BLaER1 (cell line): ENCODE measurements at regions not wholly inside any gene's neighbourhood (a gene's known extent, or its start where the extent isn't known, plus 50 kb on each side); places are given as distances from the start of the nearest gene placed in this dataset.

Experiments used
- H3K27ac ChIP-seq: shearing (Covaris generic); formaldehyde crosslinking; 2 replicates; pipeline ENCODE4 v1.8.1; 2022
- H3K27me3 ChIP-seq: shearing (Covaris generic); formaldehyde crosslinking; 2 replicates; pipeline ENCODE4 v1.8.1; 2022
- H3K36me3 ChIP-seq: shearing (Covaris generic); formaldehyde crosslinking; 2 replicates; pipeline ENCODE4 v1.8.1; 2022
- H3K4me1 ChIP-seq: shearing (Covaris generic); formaldehyde crosslinking; 2 replicates; pipeline ENCODE4 v1.8.1; 2022
- H3K4me2 ChIP-seq: shearing (Covaris generic); formaldehyde crosslinking; 2 replicates; pipeline ENCODE4 v1.8.1; 2022
- H3K4me3 ChIP-seq: shearing (Covaris generic); formaldehyde crosslinking; 2 replicates; pipeline ENCODE4 v1.8.1; 2022
- H3K9ac ChIP-seq: shearing (Covaris generic); formaldehyde crosslinking; 2 replicates; pipeline ENCODE4 v1.8.1; 2022
- H3K9me3 ChIP-seq: shearing (Covaris generic); formaldehyde crosslinking; 2 replicates; pipeline ENCODE4 v1.8.1; 2022
- H4K20me1 ChIP-seq: shearing (Covaris generic); formaldehyde crosslinking; 2 replicates; pipeline ENCODE4 v1.8.1; 2022
- Cebpa-rat ChIP-seq: shearing (Covaris generic); IDR thresholded peaks from 2 replicates; pipeline ENCODE4 v1.8.1; 2022

DNA sequence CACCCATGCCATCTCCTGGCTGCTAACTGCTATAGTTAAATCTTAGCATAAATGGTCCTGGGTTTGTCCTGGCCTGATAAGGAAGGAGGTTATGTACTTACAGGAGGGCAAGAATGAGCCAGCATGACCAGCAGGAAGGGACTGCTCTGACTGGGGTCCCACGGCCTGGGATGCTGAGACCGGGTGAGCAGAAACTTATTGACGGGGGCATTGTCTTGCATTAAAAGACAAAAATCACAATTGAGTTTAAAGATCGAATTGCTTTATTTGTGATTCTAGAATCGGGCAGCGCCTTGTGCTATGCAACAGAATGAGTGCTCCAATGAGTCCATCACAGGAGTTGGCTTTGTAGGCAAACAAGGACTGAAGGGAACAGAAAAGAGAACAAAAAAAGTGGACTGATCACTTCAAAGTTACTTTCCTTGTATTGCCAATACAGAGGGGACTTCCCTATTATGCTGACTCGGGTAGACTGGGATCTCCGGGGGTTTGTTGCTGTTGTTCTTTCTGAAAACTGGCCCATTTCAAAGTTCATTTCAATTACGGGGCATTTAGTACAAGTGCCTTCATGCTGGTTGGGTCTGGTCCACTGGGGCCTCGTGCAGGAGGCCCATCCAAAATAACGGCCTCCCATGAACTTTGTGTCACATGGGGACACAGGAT is 87.1 kb upstream of the SLC66A3 start:
- H3K4me2 ChIP-seq: no peak overlapping the region
- no peaks in the 10 kb centered on the region for H3K36me3 ChIP-seq
- no peak for TF ChIP-seq Cebpa-rat
- peaks cover 8% of the 10 kb centered on the region; the same call in 1 of the 2 replicates for H3K4me1 ChIP-seq
- no peaks in the 10 kb centered on the region for H4K20me1 ChIP-seq
- H3K4me3 ChIP-seq: no peak overlapping the region
- H3K27ac ChIP-seq: no peak overlapping the region
- no peak overlapping the region for H3K9ac ChIP-seq
- H3K9me3 ChIP-seq: peaks cover 9% of the 10 kb centered on the region; the same call in 1 of the 2 replicates
- no peaks in the 10 kb centered on the region for H3K27me3 ChIP-seq

DNA sequence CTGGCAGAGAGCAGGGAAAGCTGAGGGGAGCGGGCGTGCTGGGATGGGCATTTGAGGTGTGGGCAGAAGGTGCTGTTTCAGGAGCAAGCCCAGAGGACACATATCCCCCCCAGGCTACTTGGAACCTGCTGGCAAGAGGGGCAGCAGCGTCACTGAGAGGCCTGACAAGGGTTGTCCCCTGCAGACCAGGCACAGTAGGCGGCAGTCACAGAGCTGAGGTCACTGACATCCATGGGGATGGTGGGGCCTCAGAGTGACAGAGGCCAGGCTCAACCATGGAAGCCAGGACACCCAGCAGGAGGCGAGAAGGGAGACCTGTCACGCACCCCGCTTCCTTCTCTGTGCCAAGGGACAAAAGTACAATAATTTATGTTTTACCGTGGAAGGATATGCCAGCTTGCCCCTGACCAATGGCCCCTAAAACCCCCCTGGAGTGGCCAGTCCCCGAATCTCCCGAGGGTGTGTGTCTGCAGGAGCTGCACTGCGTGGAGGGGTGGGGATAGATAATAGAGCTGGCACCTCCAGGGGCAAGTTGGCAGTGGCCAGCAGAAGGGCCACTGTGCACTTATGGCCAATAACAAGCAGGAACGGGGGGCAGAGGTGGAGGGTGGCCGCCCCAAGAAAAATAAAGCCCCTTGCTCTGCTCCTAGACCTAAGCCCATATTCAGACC is 86.3 kb upstream of the SLC66A3 start:
- H3K36me3 ChIP-seq: no peaks in the 10 kb centered on the region
- peaks cover 9% of the 10 kb centered on the region; the same call in 1 of the 2 replicates for H3K9me3 ChIP-seq
- no peaks in the 10 kb centered on the region for H4K20me1 ChIP-seq
- H3K4me1 ChIP-seq: peaks cover 8% of the 10 kb centered on the region; the same call in 1 of the 2 replicates
- no peak overlapping the region for H3K4me2 ChIP-seq
- no peak for TF ChIP-seq Cebpa-rat
- H3K9ac ChIP-seq: no peak overlapping the region
- no peak overlapping the region for H3K27ac ChIP-seq
- no peaks in the 10 kb centered on the region for H3K27me3 ChIP-seq
- H3K4me3 ChIP-seq: no peak overlapping the region

DNA sequence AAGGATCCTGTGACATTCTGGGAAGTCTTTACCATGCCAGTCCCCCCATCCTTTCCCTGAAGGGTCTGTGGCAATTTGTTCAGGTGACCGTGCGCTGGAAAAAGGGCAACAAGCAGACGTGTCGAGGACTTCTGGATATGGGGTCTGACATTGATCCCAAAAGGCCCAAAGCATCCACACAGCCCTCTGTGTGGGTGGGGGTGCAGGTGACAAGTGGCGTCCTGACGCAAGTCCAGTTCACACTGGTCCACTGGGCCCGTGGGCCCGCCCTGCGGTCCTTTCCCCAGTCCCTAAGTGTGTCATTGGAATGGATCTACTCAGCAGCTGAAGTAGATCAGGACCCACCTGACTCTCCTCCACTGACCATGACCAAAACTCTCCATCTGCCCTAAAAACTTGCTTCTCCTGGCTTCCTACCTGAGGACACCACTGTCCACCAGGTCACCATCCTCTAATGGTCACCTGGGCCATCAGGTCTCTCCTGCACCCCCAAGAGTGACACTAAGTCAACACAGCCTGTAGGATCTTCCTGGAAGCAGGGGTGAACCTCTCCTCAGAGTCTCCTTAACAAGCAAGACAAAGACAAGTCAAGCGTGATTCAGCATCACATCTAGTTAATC is 85.6 kb upstream of the SLC66A3 start:
- Histone ChIP-seq H3K4me1 (peaks cover 8% of the 10 kb centered on the region; the same call in 1 of the 2 replicates), H4K20me1 (no peaks in the 10 kb centered on the region), H3K27me3 (no peaks in the 10 kb centered on the region), H3K9ac (no peak overlapping the region), H3K4me3 (no peak overlapping the region), H3K4me2 (no peak overlapping the region), H3K36me3 (no peaks in the 10 kb centered on the region), H3K9me3 (peaks cover 9% of the 10 kb centered on the region; the same call in 1 of the 2 replicates), H3K27ac (no peak overlapping the region)
- TF ChIP-seq Cebpa-rat: no peak

DNA sequence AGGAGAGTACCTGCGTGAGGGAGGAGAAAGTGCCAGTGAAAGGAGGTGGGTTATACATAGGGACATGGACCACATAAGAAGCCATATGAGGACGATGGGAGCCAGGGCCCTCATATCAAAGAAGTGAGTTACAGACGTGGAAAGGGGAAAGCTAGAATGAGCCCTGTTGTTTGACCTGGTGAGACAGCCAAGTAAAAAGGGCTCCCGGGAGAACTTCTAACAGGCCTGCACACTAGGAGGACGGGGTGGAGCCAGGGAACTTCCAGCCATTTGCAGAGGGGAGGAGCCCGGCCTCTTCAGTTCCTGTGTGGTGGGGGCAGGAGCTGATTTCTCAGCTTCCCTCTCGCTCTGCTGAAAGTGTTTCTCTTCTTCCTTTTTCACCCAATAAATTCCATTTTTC is 84.1 kb upstream of the SLC66A3 start:
- Histone ChIP-seq H3K36me3 (no peaks in the 10 kb centered on the region), H3K9me3 (peaks cover 9% of the 10 kb centered on the region; the same call in 1 of the 2 replicates), H4K20me1 (no peaks in the 10 kb centered on the region), H3K4me3 (no peak overlapping the region), H3K27me3 (no peaks in the 10 kb centered on the region), H3K4me2 (no peak overlapping the region), H3K9ac (no peak overlapping the region), H3K4me1 (peaks cover 8% of the 10 kb centered on the region; the same call in 1 of the 2 replicates), H3K27ac (no peak overlapping the region)
- no peak for TF ChIP-seq Cebpa-rat

DNA sequence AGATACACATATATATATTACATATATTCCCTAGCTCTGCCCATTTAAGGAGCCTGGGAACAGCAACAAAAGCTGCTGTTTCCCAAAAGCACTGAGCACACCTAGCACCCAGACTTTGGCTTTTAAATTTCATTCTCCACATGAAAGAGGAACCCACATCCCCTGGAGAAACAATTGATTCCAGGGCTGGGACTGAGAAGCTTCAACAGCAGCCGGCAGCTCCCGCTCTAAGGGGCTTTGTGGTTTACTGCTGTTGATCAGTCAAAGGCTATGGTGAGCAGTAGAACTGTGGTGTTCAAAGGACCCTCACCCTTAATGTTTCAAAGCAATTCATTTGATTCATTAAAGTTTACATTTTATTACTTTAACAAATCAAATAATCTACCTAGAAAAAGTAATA is 83.3 kb upstream of the SLC66A3 start:
- Histone ChIP-seq H3K27ac (no peak overlapping the region), H3K9ac (no peak overlapping the region), H3K4me2 (no peak overlapping the region), H3K27me3 (no peaks in the 10 kb centered on the region), H4K20me1 (no peaks in the 10 kb centered on the region), H3K4me1 (peaks cover 8% of the 10 kb centered on the region; the same call in 1 of the 2 replicates), H3K4me3 (no peak overlapping the region), H3K9me3 (peaks cover 9% of the 10 kb centered on the region; the same call in 1 of the 2 replicates), H3K36me3 (no peaks in the 10 kb centered on the region)
- no peak for TF ChIP-seq Cebpa-rat

DNA sequence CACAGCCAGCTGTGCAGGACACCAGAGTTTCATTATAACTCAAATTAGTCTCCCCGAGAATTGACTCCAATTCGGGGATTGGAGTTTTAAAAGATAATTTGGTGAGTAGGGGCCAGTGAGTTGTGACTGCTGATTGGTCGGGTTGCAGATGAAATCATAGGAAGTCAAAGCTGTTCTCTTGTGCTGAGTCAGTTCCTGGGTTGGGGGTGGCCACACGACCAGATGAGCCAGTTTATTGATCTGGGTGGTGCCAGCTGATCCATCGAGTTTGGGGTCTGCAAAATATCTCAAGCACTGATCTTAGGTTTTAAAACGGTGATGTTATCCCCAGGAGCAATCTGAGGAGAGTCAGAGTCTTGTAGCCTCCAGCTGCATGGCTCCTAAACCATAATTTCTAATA is 82.7 kb upstream of the SLC66A3 start:
- TF ChIP-seq Cebpa-rat: no peak
- Histone ChIP-seq H3K9ac (no peak overlapping the region), H3K4me2 (no peak overlapping the region), H3K4me3 (no peak overlapping the region), H3K4me1 (peaks cover 8% of the 10 kb centered on the region; the same call in 1 of the 2 replicates), H3K27ac (no peak overlapping the region), H3K27me3 (no peaks in the 10 kb centered on the region), H3K36me3 (no peaks in the 10 kb centered on the region), H3K9me3 (peaks cover 9% of the 10 kb centered on the region; the same call in 1 of the 2 replicates), H4K20me1 (no peaks in the 10 kb centered on the region)

DNA sequence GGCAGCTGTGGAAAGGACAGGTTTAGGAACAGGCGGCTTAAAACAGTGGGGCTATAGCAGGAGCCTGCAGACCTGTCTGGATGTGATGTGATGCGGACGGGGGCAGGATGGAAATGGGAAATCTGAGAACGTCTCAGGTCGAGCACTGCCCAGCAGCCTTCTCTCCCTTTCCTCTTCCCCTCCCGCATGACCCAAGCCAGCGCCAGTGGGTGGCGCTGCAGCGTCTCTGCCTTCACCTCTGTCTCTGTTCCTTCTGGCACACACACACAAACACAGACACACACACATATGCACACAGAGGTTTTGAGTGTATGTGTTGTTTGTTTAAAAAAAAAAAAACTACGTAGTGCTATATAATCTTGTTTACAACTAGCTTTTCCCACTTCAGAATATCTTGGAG is 82.0 kb upstream of the SLC66A3 start:
- Histone ChIP-seq H3K27me3 (no peaks in the 10 kb centered on the region), H3K36me3 (no peaks in the 10 kb centered on the region), H3K27ac (no peak overlapping the region), H3K4me1 (peaks cover 8% of the 10 kb centered on the region; the same call in 1 of the 2 replicates), H3K4me3 (no peak overlapping the region), H3K9me3 (peaks cover 9% of the 10 kb centered on the region; the same call in 1 of the 2 replicates), H3K9ac (no peak overlapping the region), H4K20me1 (no peaks in the 10 kb centered on the region), H3K4me2 (no peak overlapping the region)
- TF ChIP-seq Cebpa-rat: no peak

DNA sequence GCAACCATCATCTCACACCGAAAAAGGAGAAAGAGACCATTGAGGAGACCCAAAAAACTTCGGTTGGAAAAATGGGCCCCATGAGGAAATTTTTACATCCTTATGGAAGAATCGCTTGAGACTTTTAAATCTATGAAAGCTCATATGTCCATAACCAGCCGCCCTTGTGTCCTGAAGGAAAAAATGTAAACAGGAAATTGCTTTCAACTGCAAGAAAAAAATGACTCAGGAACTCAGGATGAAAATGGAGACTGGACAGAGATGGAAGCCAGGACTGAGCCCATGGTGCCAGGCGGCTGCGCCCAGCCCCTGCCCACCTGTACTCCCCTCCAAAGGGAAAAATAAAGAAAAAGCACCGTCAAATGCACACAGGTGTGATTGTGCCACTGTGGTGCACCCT is 81.5 kb upstream of the SLC66A3 start:
- no peak overlapping the region for H3K4me3 ChIP-seq
- no peak for TF ChIP-seq Cebpa-rat
- no peaks in the 10 kb centered on the region for H3K36me3 ChIP-seq
- H3K4me1 ChIP-seq: peaks cover 8% of the 10 kb centered on the region; the same call in 1 of the 2 replicates
- no peaks in the 10 kb centered on the region for H3K27me3 ChIP-seq
- H3K9ac ChIP-seq: no peak overlapping the region
- H3K9me3 ChIP-seq: peaks cover 9% of the 10 kb centered on the region; the same call in 1 of the 2 replicates
- no peak overlapping the region for H3K4me2 ChIP-seq
- H3K27ac ChIP-seq: no peak overlapping the region
- no peaks in the 10 kb centered on the region for H4K20me1 ChIP-seq

DNA sequence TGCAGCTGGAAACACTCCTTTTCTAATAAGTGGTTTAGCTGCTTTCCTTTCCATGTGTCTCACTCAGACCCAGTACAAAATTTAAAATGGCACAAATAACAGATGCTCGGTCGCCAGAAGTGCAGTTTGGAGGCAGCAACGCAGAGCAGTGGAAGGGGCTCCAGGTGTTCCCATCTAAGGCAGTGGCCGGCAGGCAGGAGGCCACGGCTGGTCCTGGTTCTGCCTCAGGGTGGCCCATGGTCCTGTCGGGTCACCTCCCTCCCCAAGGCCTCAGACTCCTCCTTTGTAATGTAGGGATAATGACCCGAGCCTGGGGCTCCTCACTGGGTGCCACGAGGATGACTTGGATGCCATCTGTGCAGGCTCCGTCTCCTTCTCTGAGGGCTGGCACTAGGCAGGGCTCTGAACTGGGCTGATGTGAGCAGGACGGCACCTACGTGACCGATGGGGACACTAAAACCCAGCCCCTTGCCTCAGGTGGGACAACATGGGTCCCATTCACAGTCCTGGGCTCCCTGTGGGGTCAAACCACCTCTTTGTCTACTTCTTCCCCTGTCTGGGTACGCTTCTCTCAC is 80.9 kb upstream of the SLC66A3 start:
- no peaks in the 10 kb centered on the region for H4K20me1 ChIP-seq
- H3K4me3 ChIP-seq: no peak overlapping the region
- no peak overlapping the region for H3K9ac ChIP-seq
- H3K36me3 ChIP-seq: no peaks in the 10 kb centered on the region
- TF ChIP-seq Cebpa-rat: no peak
- peaks cover 9% of the 10 kb centered on the region; the same call in 1 of the 2 replicates for H3K9me3 ChIP-seq
- H3K27me3 ChIP-seq: no peaks in the 10 kb centered on the region
- peaks cover 8% of the 10 kb centered on the region; the same call in 1 of the 2 replicates for H3K4me1 ChIP-seq
- no peak overlapping the region for H3K4me2 ChIP-seq
- H3K27ac ChIP-seq: no peak overlapping the region
